OCI-LY1 (cell line): ENCODE measurements at regions not wholly inside any gene's neighbourhood (a gene's known extent, or its start where the extent isn't known, plus 50 kb on each side); places are given as distances from the start of the nearest gene placed in this dataset.

ENCODE experiments used
- H2AFZ ChIP-seq: fragments of 200-600 bp; sonication (generic), shearing (Covaris generic); 2 replicates; pipeline ENCODE4 v1.6.0; 2014; ENCODE audit warnings: antibody characterized with exemption, mild to moderate bottlenecking, low read length
- H3F3A ChIP-seq: fragments of 200-600 bp; sonication (generic), shearing (Covaris generic); 2 replicates; pipeline ENCODE4 v1.6.0; 2014; ENCODE audit warnings: mild to moderate bottlenecking, antibody characterized with exemption, low read length, moderate library complexity; ENCODE audit not compliant: insufficient read depth
- H3K27ac ChIP-seq: fragments of 200-600 bp; sonication (generic); 2 replicates; pipeline ENCODE4 v1.5.1; 2014; ENCODE audit warnings: low read length, mixed run types, mild to moderate bottlenecking, low read depth; ENCODE audit not compliant: poor library complexity, severe bottlenecking
- H3K27me3 ChIP-seq: fragments of 200-600 bp; sonication (generic); 2 replicates; pipeline ENCODE4 v1.6.0; 2014; ENCODE audit warnings: antibody characterized with exemption, mild to moderate bottlenecking, low read length, moderate library complexity; ENCODE audit not compliant: insufficient read depth
- H3K36me3 ChIP-seq: fragments of 200-600 bp; sonication (generic); 2 replicates; pipeline ENCODE4 v1.6.1; 2014; ENCODE audit warnings: mild to moderate bottlenecking, antibody characterized with exemption, low read length, moderate library complexity, mixed read lengths; ENCODE audit not compliant: insufficient read depth
- H3K4me1 ChIP-seq: fragments of 200-600 bp; sonication (generic); 2 replicates; pipeline ENCODE4 v1.5.1; 2014; ENCODE audit warnings: mild to moderate bottlenecking, low read length, moderate library complexity; ENCODE audit not compliant: insufficient read depth, severe bottlenecking
- H3K4me2 ChIP-seq: fragments of 200-600 bp; sonication (generic), shearing (Covaris generic); 2 replicates; pipeline ENCODE4 v1.6.1; 2014; ENCODE audit warnings: low read length
- H3K4me3 ChIP-seq: fragments of 200-600 bp; sonication (generic); 2 replicates; pipeline ENCODE4 v1.5.1; 2014; ENCODE audit warnings: low read length, low read depth, mild to moderate bottlenecking, mixed read lengths; ENCODE audit not compliant: poor library complexity, severe bottlenecking
- H3K79me2 ChIP-seq: fragments of 200-600 bp; shearing (Covaris generic); 2 replicates; pipeline ENCODE4 v1.6.1; 2016; ENCODE audit warnings: mixed run types, low read length, mixed read lengths; ENCODE audit not compliant: insufficient read depth
- H3K9ac ChIP-seq: fragments of 200-600 bp; sonication (generic), shearing (Covaris generic); 2 replicates; pipeline ENCODE4 v1.6.1; 2014; ENCODE audit warnings: mild to moderate bottlenecking, low read length, mixed read lengths
- H3K9me2 ChIP-seq: fragments of 200-600 bp; sonication (generic), shearing (Covaris generic); 2 replicates; pipeline ENCODE4 v1.6.1; 2014; ENCODE audit warnings: low read depth, mild to moderate bottlenecking, low read length, mixed read lengths
- H3K9me3 ChIP-seq: fragments of 200-600 bp; shearing (Covaris generic); 2 replicates; pipeline ENCODE4 v1.6.1; 2014; ENCODE audit warnings: low read length, mixed read lengths
- H4K20me1 ChIP-seq: fragments of 200-600 bp; sonication (generic), shearing (Covaris generic); 2 replicates; pipeline ENCODE4 v1.6.0; 2016; ENCODE audit warnings: mild to moderate bottlenecking, low read length; ENCODE audit not compliant: insufficient read depth
- EZH2 ChIP-seq: fragments of 200-600 bp; sonication (generic), shearing (Covaris generic); IDR thresholded peaks from 2 replicates; pipeline ENCODE4 v1.8.0; 2017; ENCODE audit warnings: borderline replicate concordance, mixed run types, mild to moderate bottlenecking, antibody characterized with exemption, low read length, moderate library complexity, mixed read lengths
- TF ChIP-seq, protein P1 (sequence below): fragments of 200-600 bp; sonication (generic), shearing (Covaris generic); IDR thresholded peaks from 2 replicates; pipeline ENCODE4 v1.5.1; 2017; ENCODE audit warnings: mild to moderate bottlenecking, antibody characterized with exemption, low read length, moderate library complexity, mixed read lengths

DNA sequence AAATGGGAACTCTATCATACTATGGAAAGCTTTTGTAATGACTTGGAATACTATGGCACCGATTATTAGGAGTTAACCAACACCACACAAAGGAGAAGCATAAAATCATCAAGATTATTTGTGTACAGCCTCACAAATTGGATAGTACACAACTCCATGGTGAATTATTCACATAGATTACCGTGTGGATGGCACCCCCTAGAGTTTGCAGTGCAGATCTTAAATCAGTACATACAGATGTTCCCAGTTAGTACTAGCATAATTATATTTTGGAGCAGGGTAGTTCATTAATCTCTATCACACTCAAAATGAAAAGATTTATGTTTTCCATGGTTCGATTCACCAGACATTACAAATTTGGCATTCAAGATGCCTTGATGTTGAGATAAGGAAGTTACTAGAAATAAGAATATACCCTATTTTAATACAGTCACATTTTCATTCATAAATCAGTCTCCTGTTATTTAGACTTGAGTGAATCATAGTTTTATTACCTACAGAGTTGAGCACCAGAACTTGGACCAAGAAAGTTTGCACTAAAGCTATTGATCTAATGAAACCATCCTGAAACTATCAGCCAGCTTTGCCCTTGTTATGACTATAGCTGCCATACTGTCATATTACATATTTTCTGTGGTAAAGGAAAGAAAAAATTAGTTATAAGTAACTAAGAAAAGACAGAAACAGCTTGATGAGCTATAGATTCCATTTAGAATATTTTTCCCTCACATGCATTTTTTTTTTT, 531.8 kb downstream of the GLUD2 start:
- Histone ChIP-seq H4K20me1 (no peaks in the 10 kb centered on the region), H3K27me3 (no peaks in the 10 kb centered on the region), H2AFZ (no peak overlapping the region), H3K79me2 (no peaks in the 10 kb centered on the region), H3K36me3 (no peaks in the 10 kb centered on the region), H3K9me3 (no peaks in the 10 kb centered on the region), H3K4me3 (no peak overlapping the region), H3K4me1 (peaks cover 21% of the 10 kb centered on the region), H3K4me2 (no peak overlapping the region), H3F3A (no peaks in the 10 kb centered on the region), H3K9me2 (no peaks in the 10 kb centered on the region), H3K27ac (no peak overlapping the region), H3K9ac (no peak overlapping the region)
- no peak for TF ChIP-seq EZH2
- TF ChIP-seq, protein P1, sequence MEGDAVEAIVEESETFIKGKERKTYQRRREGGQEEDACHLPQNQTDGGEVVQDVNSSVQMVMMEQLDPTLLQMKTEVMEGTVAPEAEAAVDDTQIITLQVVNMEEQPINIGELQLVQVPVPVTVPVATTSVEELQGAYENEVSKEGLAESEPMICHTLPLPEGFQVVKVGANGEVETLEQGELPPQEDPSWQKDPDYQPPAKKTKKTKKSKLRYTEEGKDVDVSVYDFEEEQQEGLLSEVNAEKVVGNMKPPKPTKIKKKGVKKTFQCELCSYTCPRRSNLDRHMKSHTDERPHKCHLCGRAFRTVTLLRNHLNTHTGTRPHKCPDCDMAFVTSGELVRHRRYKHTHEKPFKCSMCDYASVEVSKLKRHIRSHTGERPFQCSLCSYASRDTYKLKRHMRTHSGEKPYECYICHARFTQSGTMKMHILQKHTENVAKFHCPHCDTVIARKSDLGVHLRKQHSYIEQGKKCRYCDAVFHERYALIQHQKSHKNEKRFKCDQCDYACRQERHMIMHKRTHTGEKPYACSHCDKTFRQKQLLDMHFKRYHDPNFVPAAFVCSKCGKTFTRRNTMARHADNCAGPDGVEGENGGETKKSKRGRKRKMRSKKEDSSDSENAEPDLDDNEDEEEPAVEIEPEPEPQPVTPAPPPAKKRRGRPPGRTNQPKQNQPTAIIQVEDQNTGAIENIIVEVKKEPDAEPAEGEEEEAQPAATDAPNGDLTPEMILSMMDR = peak; percentile 70

DNA sequence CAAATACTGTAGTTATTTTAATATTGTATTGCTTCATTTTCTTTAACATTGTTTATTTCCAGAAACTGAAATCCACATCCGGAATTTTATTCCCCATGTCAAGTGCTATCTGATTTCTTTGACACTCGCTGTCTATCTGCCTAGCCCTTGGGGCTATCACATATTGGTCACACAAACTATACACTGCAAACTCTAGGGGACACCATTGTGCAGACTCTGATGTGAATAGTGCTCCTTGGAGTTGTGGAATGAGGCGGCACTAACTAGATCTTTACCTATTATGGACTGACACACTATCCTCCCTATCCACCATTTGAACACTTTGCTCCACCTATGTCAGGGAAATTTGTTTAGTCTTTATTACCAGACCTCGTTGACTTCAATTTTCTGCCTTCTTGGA, 534.5 kb downstream of the GLUD2 start:
- no peak for TF ChIP-seq EZH2
- TF ChIP-seq, protein P1 = no peak
- Histone ChIP-seq H3K27ac (no peak overlapping the region), H3K36me3 (no peaks in the 10 kb centered on the region), H3K27me3 (no peaks in the 10 kb centered on the region), H4K20me1 (no peaks in the 10 kb centered on the region), H3K4me2 (no peak overlapping the region), H3K4me1 (peaks cover 21% of the 10 kb centered on the region), H3K4me3 (no peak overlapping the region), H3K9ac (no peak overlapping the region), H3F3A (no peaks in the 10 kb centered on the region), H3K9me3 (no peaks in the 10 kb centered on the region), H3K9me2 (no peaks in the 10 kb centered on the region), H3K79me2 (no peaks in the 10 kb centered on the region), H2AFZ (no peak overlapping the region)

DNA sequence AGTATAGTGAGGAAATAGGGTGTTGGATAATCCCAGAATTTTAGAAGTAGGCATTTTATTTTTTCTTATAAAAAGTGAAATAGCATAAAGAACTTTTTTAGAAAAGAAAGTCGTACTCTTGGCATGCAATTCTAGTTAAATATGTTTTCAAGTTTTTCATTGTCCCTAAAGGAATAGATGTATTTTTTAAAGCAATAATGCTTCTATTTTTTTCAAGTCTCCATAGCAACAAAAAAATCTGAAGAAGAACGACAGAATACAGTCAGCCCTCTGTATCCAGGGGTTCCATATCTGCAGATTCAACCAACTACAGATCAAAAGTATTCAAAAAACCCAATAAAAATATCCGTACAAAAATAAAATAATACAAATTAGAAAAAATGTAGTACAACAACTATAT, 538.2 kb downstream of the GLUD2 start:
- H3K9me2 ChIP-seq = no peaks in the 10 kb centered on the region
- H3K9ac ChIP-seq = no peak overlapping the region
- no peak for TF ChIP-seq EZH2
- TF ChIP-seq, protein P1 = no peak
- H3K79me2 ChIP-seq = no peaks in the 10 kb centered on the region
- H3F3A ChIP-seq = no peaks in the 10 kb centered on the region
- no peak overlapping the region for H3K4me2 ChIP-seq
- H4K20me1 ChIP-seq = no peaks in the 10 kb centered on the region
- H3K4me1 ChIP-seq = no peaks in the 10 kb centered on the region
- no peak overlapping the region for H3K4me3 ChIP-seq
- H3K9me3 ChIP-seq = no peaks in the 10 kb centered on the region
- H3K27ac ChIP-seq = no peak overlapping the region
- H3K36me3 ChIP-seq = no peaks in the 10 kb centered on the region
- H2AFZ ChIP-seq = no peak overlapping the region
- H3K27me3 ChIP-seq = no peaks in the 10 kb centered on the region
